GM12891 (cell line): ENCODE measurements at regions not wholly inside any gene's neighbourhood (a gene's known extent, or its start where the extent isn't known, plus 50 kb on each side); places are given as distances from the start of the nearest gene placed in this dataset.

Experiments
- POLR2A ChIP-seq: IDR thresholded peaks from 2 replicates; pipeline ENCODE4 v1.6.1; 2011; ENCODE audit warnings: low read depth, low read length, control low read depth
- SPI1 ChIP-seq: IDR thresholded peaks from 2 replicates; pipeline ENCODE4 v1.6.1; 2011; ENCODE audit warnings: low read depth, low read length, control low read depth

GRCh38 chr1:2903226-2903625 is 101.7 kb upstream of the TTC34 start:
- no peak for TF ChIP-seq POLR2A
- no peak for TF ChIP-seq SPI1
